GM23338 (cell line): ENCODE measurements at regions not wholly inside any gene's neighbourhood (a gene's known extent, or its start where the extent isn't known, plus 50 kb on each side); places are given as distances from the start of the nearest gene placed in this dataset.

ENCODE experiments used
- ATAC-seq: fragments of 200-7000 bp; cut with Tn5 transposase; 3 replicates; pipeline ENCODE4 v1.9.1; 2020
- DNase-seq: peaks from one replicate; pipeline ENCODE4 v3.0.0-alpha.2; 2015; ENCODE audit warnings: low spot score
- H2AFZ ChIP-seq: fragments of 200-600 bp; sonication (generic); 2 replicates; pipeline ENCODE4 v1.8.0; 2016; ENCODE audit warnings: antibody characterized with exemption, mild to moderate bottlenecking, moderate library complexity
- H3F3A ChIP-seq: fragments of 200-600 bp; sonication (generic); replicated peaks from 2 replicates; pipeline ENCODE4 v1.8.0; 2017; ENCODE audit warnings: antibody characterized with exemption, mixed run types, low read depth
- H3K27ac ChIP-seq: fragments of 200-600 bp; sonication (generic); 2 replicates; pipeline ENCODE4 v1.6.1; 2016; ENCODE audit warnings: low read depth
- H3K27me3 ChIP-seq: fragments of 200-600 bp; sonication (generic); 2 replicates; pipeline ENCODE4 v1.8.0; 2016; ENCODE audit warnings: mild to moderate bottlenecking, mixed run types, moderate library complexity; ENCODE audit not compliant: insufficient read depth
- H3K36me3 ChIP-seq: fragments of 200-600 bp; sonication (generic); 2 replicates; pipeline ENCODE4 v1.8.0; 2016; ENCODE audit warnings: mild to moderate bottlenecking; ENCODE audit not compliant: insufficient read depth
- H3K4me1 ChIP-seq: fragments of 200-600 bp; sonication (generic); 2 replicates; pipeline ENCODE4 v1.8.0; 2016; ENCODE audit warnings: mild to moderate bottlenecking, moderate library complexity; ENCODE audit not compliant: insufficient read depth
- H3K4me2 ChIP-seq: fragments of 200-600 bp; sonication (generic); 2 replicates; pipeline ENCODE4 v1.7.1; 2017; ENCODE audit warnings: mixed run types
- H3K4me3 ChIP-seq: fragments of 200-600 bp; sonication (generic); 2 replicates; pipeline ENCODE4 v1.6.1; 2016; ENCODE audit warnings: mixed run types
- H3K79me2 ChIP-seq: fragments of 200-600 bp; sonication (generic); replicated peaks from 2 replicates; pipeline ENCODE4 v1.8.0; 2017; ENCODE audit warnings: mild to moderate bottlenecking; ENCODE audit not compliant: insufficient read depth
- H3K9me2 ChIP-seq: fragments of 200-600 bp; sonication (generic); 2 replicates; pipeline ENCODE4 v1.8.0; 2017; ENCODE audit not compliant: insufficient read depth
- H4K20me1 ChIP-seq: fragments of 200-600 bp; sonication (generic); replicated peaks from 2 replicates; pipeline ENCODE4 v1.8.0; 2017; ENCODE audit warnings: mild to moderate bottlenecking; ENCODE audit not compliant: insufficient read depth
- H3K27ac Mint-ChIP-seq: 2 replicates; pipeline ENCODE4 v1.8.0; 2020; ENCODE audit warnings: inconsistent platforms, mild to moderate bottlenecking, moderate library complexity, mixed read lengths
- H3K27me3 Mint-ChIP-seq: 3 replicates; pipeline ENCODE4 v1.8.0; 2022; ENCODE audit warnings: low read depth, mild to moderate bottlenecking, moderate library complexity, mixed read lengths, inconsistent platforms; ENCODE audit not compliant: insufficient read depth, poor library complexity
- H3K36me3 Mint-ChIP-seq: 3 replicates; pipeline ENCODE4 v1.8.0; 2021; ENCODE audit warnings: low read depth, mild to moderate bottlenecking, inconsistent platforms, moderate library complexity, mixed read lengths
- H3K4me1 Mint-ChIP-seq: 3 replicates; pipeline ENCODE4 v1.8.0; 2020; ENCODE audit warnings: mild to moderate bottlenecking, inconsistent platforms, mixed read lengths
- H3K4me3 Mint-ChIP-seq: 3 replicates; pipeline ENCODE4 v1.8.0; 2021; ENCODE audit warnings: moderate library complexity, mild to moderate bottlenecking, inconsistent platforms, mixed read lengths
- H3K9me3 Mint-ChIP-seq: 3 replicates; pipeline ENCODE4 v1.8.0; 2020; ENCODE audit warnings: moderate library complexity, mild to moderate bottlenecking, inconsistent platforms, mixed read lengths
- CREB1 ChIP-seq: fragments of 250-450 bp; sonication (Bioruptor Pico); IDR thresholded peaks from 2 replicates; pipeline ENCODE4 v1.5.0; 2020; ENCODE audit warnings: low read depth, mild to moderate bottlenecking, moderate library complexity
- EZH2phosphoT487 ChIP-seq: fragments of 200-600 bp; sonication (generic); IDR thresholded peaks from one replicate; pipeline ENCODE4 v1.8.1; 2018; ENCODE audit warnings: antibody characterized with exemption; ENCODE audit not compliant: unreplicated experiment
- JUNB ChIP-seq: IDR thresholded peaks from one replicate; pipeline ENCODE4 v1.6.1; 2016; ENCODE audit warnings: antibody characterized with exemption; ENCODE audit not compliant: unreplicated experiment
- NANOG ChIP-seq: IDR thresholded peaks from 2 replicates; pipeline ENCODE4 v1.6.1; 2016; ENCODE audit warnings: antibody characterized with exemption, borderline replicate concordance
- STAT1 ChIP-seq: IDR thresholded peaks from one replicate; pipeline ENCODE4 v1.6.1; 2016; ENCODE audit warnings: antibody characterized with exemption; ENCODE audit not compliant: unreplicated experiment
- ZNF114 ChIP-seq: fragments of 250-450 bp; sonication (Bioruptor Pico); IDR thresholded peaks from 2 replicates; pipeline ENCODE4 v1.5.0; 2020; ENCODE audit warnings: mild to moderate bottlenecking, moderate library complexity
- TF ChIP-seq, protein P1 (sequence below): fragments of 250-450 bp; sonication (Bioruptor Pico); IDR thresholded peaks from 2 replicates; pipeline ENCODE4 v1.5.0; 2020; ENCODE audit warnings: mild to moderate bottlenecking, moderate library complexity
- TF ChIP-seq, protein P2 (sequence below), 2 experiments: fragments of 200-600 bp in 1 of 2; sonication (generic) in 1 of 2; conservative IDR thresholded peaks; 2 replicates each; pipeline versions ENCODE4 v1.5.1 to v1.6.1; 2016 to 2017; ENCODE audit warnings: antibody characterized with exemption in 2 of 2, low read depth in 2 of 2, mild to moderate bottlenecking in 2 of 2, moderate library complexity in 1 of 2

DNA sequence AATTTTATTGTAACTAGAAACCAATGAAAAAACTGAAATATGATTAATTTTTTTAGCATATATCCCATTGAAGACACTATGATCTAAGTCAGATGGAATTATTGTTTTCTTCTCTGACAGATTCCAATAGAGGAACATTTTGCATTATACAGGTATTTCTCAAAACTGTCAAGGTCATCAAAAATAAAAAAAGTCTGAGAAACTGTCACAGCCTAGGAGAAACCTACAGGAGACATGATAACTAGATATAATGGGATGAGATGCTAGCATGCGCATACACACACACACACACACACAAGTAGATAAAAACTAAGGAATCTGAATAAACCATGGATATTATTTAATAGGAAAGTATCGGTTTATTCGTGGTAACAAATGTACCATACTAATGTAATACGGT is 161.9 kb upstream of the HCRTR2 start (continued):
- TF ChIP-seq, protein P1, sequence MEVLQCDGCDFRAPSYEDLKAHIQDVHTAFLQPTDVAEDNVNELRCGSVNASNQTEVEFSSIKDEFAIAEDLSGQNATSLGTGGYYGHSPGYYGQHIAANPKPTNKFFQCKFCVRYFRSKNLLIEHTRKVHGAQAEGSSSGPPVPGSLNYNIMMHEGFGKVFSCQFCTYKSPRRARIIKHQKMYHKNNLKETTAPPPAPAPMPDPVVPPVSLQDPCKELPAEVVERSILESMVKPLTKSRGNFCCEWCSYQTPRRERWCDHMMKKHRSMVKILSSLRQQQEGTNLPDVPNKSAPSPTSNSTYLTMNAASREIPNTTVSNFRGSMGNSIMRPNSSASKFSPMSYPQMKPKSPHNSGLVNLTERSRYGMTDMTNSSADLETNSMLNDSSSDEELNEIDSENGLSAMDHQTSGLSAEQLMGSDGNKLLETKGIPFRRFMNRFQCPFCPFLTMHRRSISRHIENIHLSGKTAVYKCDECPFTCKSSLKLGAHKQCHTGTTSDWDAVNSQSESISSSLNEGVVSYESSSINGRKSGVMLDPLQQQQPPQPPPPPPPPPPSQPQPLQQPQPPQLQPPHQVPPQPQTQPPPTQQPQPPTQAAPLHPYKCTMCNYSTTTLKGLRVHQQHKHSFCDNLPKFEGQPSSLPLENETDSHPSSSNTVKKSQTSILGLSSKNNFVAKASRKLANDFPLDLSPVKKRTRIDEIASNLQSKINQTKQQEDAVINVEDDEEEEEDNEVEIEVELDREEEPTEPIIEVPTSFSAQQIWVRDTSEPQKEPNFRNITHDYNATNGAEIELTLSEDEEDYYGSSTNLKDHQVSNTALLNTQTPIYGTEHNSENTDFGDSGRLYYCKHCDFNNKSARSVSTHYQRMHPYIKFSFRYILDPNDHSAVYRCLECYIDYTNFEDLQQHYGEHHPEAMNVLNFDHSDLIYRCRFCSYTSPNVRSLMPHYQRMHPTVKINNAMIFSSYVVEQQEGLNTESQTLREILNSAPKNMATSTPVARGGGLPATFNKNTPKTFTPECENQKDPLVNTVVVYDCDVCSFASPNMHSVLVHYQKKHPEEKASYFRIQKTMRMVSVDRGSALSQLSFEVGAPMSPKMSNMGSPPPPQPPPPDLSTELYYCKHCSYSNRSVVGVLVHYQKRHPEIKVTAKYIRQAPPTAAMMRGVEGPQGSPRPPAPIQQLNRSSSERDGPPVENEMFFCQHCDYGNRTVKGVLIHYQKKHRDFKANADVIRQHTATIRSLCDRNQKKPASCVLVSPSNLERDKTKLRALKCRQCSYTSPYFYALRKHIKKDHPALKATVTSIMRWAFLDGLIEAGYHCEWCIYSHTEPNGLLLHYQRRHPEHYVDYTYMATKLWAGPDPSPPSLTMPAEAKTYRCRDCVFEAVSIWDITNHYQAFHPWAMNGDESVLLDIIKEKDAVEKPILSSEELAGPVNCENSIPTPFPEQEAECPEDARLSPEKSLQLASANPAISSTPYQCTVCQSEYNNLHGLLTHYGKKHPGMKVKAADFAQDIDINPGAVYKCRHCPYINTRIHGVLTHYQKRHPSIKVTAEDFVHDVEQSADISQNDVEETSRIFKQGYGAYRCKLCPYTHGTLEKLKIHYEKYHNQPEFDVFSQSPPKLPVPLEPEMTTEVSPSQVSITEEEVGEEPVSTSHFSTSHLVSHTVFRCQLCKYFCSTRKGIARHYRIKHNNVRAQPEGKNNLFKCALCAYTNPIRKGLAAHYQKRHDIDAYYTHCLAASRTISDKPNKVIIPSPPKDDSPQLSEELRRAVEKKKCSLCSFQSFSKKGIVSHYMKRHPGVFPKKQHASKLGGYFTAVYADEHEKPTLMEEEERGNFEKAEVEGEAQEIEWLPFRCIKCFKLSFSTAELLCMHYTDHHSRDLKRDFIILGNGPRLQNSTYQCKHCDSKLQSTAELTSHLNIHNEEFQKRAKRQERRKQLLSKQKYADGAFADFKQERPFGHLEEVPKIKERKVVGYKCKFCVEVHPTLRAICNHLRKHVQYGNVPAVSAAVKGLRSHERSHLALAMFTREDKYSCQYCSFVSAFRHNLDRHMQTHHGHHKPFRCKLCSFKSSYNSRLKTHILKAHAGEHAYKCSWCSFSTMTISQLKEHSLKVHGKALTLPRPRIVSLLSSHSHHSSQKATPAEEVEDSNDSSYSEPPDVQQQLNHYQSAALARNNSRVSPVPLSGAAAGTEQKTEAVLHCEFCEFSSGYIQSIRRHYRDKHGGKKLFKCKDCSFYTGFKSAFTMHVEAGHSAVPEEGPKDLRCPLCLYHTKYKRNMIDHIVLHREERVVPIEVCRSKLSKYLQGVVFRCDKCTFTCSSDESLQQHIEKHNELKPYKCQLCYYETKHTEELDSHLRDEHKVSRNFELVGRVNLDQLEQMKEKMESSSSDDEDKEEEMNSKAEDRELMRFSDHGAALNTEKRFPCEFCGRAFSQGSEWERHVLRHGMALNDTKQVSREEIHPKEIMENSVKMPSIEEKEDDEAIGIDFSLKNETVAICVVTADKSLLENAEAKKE (CRISPR knock-in tag) = no peak

DNA sequence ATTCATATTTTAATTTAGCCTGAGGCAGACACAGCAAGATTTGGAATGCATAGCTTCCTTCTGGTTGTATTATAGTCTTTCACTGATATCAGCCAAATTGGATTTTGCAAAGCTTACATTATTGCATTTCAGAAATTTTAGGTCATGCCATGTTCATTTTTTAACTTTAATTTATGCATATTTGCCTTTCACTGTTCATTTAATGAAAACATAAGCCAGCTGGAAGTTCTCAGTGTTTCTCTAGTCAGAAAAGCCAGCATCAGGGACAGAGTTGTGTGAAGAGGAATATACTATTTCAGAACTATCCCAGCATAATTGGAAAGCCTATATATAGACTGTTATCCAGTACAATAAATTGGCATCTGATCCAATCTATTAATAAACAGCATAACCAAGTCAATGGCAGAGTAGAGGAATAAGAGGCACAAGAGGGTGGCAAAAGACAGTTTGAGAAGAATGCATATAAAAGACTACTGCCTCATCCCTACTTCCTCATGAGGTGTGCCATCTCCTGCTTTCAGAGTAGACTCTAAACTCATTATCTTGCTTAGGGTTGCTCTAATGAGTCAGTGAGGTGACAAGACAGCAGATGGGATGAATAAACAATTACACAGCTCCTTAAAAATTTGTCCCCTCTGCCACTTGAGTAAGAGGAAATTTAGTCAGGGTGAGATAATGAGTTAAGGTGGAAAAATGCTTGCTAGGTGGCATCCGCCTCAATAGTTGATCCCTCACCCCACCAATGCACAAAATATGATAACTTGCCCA is 159.8 kb upstream of the HCRTR2 start:
- H3F3A ChIP-seq = no peaks in the 10 kb centered on the region
- no peaks in the 10 kb centered on the region for H3K36me3 ChIP-seq
- no peak overlapping the region for H3K4me3 ChIP-seq
- H3K4me2 ChIP-seq = no peak overlapping the region
- TF ChIP-seq NANOG (no peak), CREB1 (CRISPR knock-in tag) (no peak), JUNB (no peak), EZH2phosphoT487 (no peak), ZNF114 (no peak), STAT1 (no peak)
- TF ChIP-seq, protein P2, sequence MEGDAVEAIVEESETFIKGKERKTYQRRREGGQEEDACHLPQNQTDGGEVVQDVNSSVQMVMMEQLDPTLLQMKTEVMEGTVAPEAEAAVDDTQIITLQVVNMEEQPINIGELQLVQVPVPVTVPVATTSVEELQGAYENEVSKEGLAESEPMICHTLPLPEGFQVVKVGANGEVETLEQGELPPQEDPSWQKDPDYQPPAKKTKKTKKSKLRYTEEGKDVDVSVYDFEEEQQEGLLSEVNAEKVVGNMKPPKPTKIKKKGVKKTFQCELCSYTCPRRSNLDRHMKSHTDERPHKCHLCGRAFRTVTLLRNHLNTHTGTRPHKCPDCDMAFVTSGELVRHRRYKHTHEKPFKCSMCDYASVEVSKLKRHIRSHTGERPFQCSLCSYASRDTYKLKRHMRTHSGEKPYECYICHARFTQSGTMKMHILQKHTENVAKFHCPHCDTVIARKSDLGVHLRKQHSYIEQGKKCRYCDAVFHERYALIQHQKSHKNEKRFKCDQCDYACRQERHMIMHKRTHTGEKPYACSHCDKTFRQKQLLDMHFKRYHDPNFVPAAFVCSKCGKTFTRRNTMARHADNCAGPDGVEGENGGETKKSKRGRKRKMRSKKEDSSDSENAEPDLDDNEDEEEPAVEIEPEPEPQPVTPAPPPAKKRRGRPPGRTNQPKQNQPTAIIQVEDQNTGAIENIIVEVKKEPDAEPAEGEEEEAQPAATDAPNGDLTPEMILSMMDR (conservative IDR thresholded peaks at IDR 0.05; ENCODE audit: low read depth in 2 of 2) = no peak
- H3K4me1 ChIP-seq = no peaks in the 10 kb centered on the region
- H4K20me1 ChIP-seq = no peaks in the 10 kb centered on the region
- DNase-seq (no peak), ATAC-seq (no peak)
- no peaks in the 10 kb centered on the region for H3K36me3 Mint-ChIP-seq
- no peaks in the 10 kb centered on the region for H3K9me3 Mint-ChIP-seq
- no peak overlapping the region for H3K4me3 Mint-ChIP-seq
- H3K27me3 ChIP-seq = no peaks in the 10 kb centered on the region
- no peak overlapping the region for H3K27ac Mint-ChIP-seq
- H2AFZ ChIP-seq = no peak overlapping the region
- no peak overlapping the region for H3K27ac ChIP-seq
- 0 out of 3 replicates have a peak, but pooled peaks cover 4% of the 10 kb centered on the region for H3K4me1 Mint-ChIP-seq
- H3K79me2 ChIP-seq = no peaks in the 10 kb centered on the region
- H3K27me3 Mint-ChIP-seq = no peaks in the 10 kb centered on the region
- H3K9me2 ChIP-seq = no peaks in the 10 kb centered on the region
